ENCODE measurements at regions not wholly inside any gene's neighbourhood (a gene's known extent, or its start where the extent isn't known, plus 50 kb on each side); places are given as distances from the start of the nearest gene placed in this dataset.

GRCh38 chr11:109945626-109946321 is 147.4 kb upstream of the ZC3H12C start:
- H3F3A ChIP-seq (ENCODE audit: low read depth), result no peaks in the 10 kb centered on the region
- H3K9ac ChIP-seq, result no peak overlapping the region
- H3K27me3 ChIP-seq, result no peaks in the 10 kb centered on the region
- H2AFZ ChIP-seq (replicated peaks), result peak overlapping the region; percentile 69
- no peak for TF ChIP-seq EZH2 (IDR thresholded peaks at IDR 0.05)
- no peak for TF ChIP-seq EZH2phosphoT487 (IDR thresholded peaks at IDR 0.05)
- TF ChIP-seq CTCF (IDR thresholded peaks at IDR 0.05), result no peak
- peaks cover 4% of the 10 kb centered on the region for H3K4me1 ChIP-seq
- H4K20me1 ChIP-seq (ENCODE audit: low read depth), result no peaks in the 10 kb centered on the region
- no peak overlapping the region for H3K4me3 ChIP-seq
- no peaks in the 10 kb centered on the region for H3K79me2 ChIP-seq (ENCODE audit: low read depth)
- Mint-ChIP-seq H3K27ac (no peak overlapping the region), H3K27me3 (ENCODE audit: insufficient read depth, low read depth) (peaks cover 2% of the 10 kb centered on the region), H3K36me3 (no peaks in the 10 kb centered on the region), H3K9me3 (peaks cover 10% of the 10 kb centered on the region), H3K4me1 (peaks cover 2% of the 10 kb centered on the region), H3K4me3 (no peak overlapping the region)
- H3K9me3 ChIP-seq (ENCODE audit: low read depth), result no peaks in the 10 kb centered on the region
- no peak overlapping the region for H3K4me2 ChIP-seq
- no peaks in the 10 kb centered on the region for H3K36me3 ChIP-seq
- DNase-seq (ENCODE audit: low spot score), result no peak
- H3K27ac ChIP-seq, result no peak overlapping the region

GRCh38 chr11:109946322-109946846 is 146.8 kb upstream of the ZC3H12C start:
- no peaks in the 10 kb centered on the region for H3K36me3 Mint-ChIP-seq
- Histone ChIP-seq H3K27me3 (no peaks in the 10 kb centered on the region), H3K4me3 (no peak overlapping the region), H3K79me2 (ENCODE audit: low read depth) (no peaks in the 10 kb centered on the region), H3K4me1 (peaks cover 4% of the 10 kb centered on the region), H3K9ac (no peak overlapping the region), H3F3A (ENCODE audit: low read depth) (no peaks in the 10 kb centered on the region), H3K27ac (no peak overlapping the region), H3K9me3 (ENCODE audit: low read depth) (no peaks in the 10 kb centered on the region), H4K20me1 (ENCODE audit: low read depth) (no peaks in the 10 kb centered on the region), H2AFZ (replicated peaks) (peak overlapping the region; percentile 69), H3K36me3 (no peaks in the 10 kb centered on the region), H3K4me2 (peak overlapping the region; percentile 21)
- H3K27me3 Mint-ChIP-seq (ENCODE audit: insufficient read depth, low read depth), result peaks cover 2% of the 10 kb centered on the region
- H3K27ac Mint-ChIP-seq, result no peak overlapping the region
- peak overlapping the region; percentile 46 for H3K4me3 Mint-ChIP-seq
- DNase-seq (ENCODE audit: low spot score), result peak; percentile 86
- peaks cover 13% of the 10 kb centered on the region for H3K9me3 Mint-ChIP-seq
- H3K4me1 Mint-ChIP-seq, result peaks cover 2% of the 10 kb centered on the region
- TF ChIP-seq EZH2phosphoT487 (IDR thresholded peaks at IDR 0.05) (no peak), CTCF (IDR thresholded peaks at IDR 0.05) (peak; percentile 99)

GRCh38 chr11:109954534-109954933 is 138.7 kb upstream of the ZC3H12C start:
- Mint-ChIP-seq H3K27ac (no peak overlapping the region), H3K36me3 (no peaks in the 10 kb centered on the region), H3K4me1 (peaks cover 6% of the 10 kb centered on the region), H3K4me3 (no peak overlapping the region), H3K27me3 (ENCODE audit: insufficient read depth, low read depth) (no peaks in the 10 kb centered on the region), H3K9me3 (peaks cover 7% of the 10 kb centered on the region)
- Histone ChIP-seq H3K9me3 (ENCODE audit: low read depth) (no peaks in the 10 kb centered on the region), H2AFZ (replicated peaks) (no peak overlapping the region), H3K27me3 (no peaks in the 10 kb centered on the region), H3K4me1 (peaks cover 4% of the 10 kb centered on the region), H3K79me2 (ENCODE audit: low read depth) (no peaks in the 10 kb centered on the region), H3K9ac (no peak overlapping the region), H4K20me1 (ENCODE audit: low read depth) (no peaks in the 10 kb centered on the region), H3F3A (ENCODE audit: low read depth) (no peaks in the 10 kb centered on the region), H3K4me3 (no peak overlapping the region), H3K4me2 (no peak overlapping the region), H3K36me3 (no peaks in the 10 kb centered on the region), H3K27ac (no peak overlapping the region)
- TF ChIP-seq CTCF (IDR thresholded peaks at IDR 0.05) (no peak), EZH2phosphoT487 (IDR thresholded peaks at IDR 0.05) (no peak), EZH2 (IDR thresholded peaks at IDR 0.05) (no peak)
- no peak for DNase-seq (ENCODE audit: low spot score)
